Naive thymus-derived CD8-positive, alpha-beta T cell (primary cell): ENCODE measurements at regions not wholly inside any gene's neighbourhood (a gene's known extent, or its start where the extent isn't known, plus 50 kb on each side); places are given as distances from the start of the nearest gene placed in this dataset.

Experiments
- ATAC-seq, 2 donors: fragments of 150-1000 bp; cut with Tn5 transposase in 1 of 2; sonication (Bioruptor Pico), chemical (Tn5 transposase) in 1 of 2; 1 replicate in 1 of 2; 2 replicates in 1 of 2; pipeline ENCODE4 v1.10.0; 2021; ENCODE audit warnings: mild to moderate bottlenecking in 2 of 2, moderate library complexity in 2 of 2
- POLR2A ChIA-PET: fragments of 350-600 bp; sonication (Branson Sonifier 250); formaldehyde crosslinking; loops from one replicate; lab custom pipeline; 2021; ENCODE audit warnings: antibody characterized with exemption; lab: Charles Lee
- DNase-seq, 10 donors: peaks; one replicate each; pipeline versions ENCODE4 v3.0.0 to v3.0.0-alpha.2; 2020 to 2022
- H3K27ac Mint-ChIP-seq, 10 donors: one replicate each; pipeline ENCODE4 v1.8.0; 2020 to 2022; ENCODE audit warnings: mild to moderate bottlenecking in 10 of 10, mixed read lengths in 10 of 10, moderate library complexity in 4 of 10, inconsistent platforms in 1 of 10
- H3K27me3 Mint-ChIP-seq, 5 donors: one replicate each; pipeline ENCODE4 v1.8.0; 2021 to 2022; ENCODE audit warnings: mixed read lengths in 5 of 5
- H3K36me3 Mint-ChIP-seq, 3 donors: one replicate each; pipeline ENCODE4 v1.8.0; 2020 to 2022; ENCODE audit warnings: mixed read lengths in 3 of 3, mild to moderate bottlenecking in 2 of 3, inconsistent platforms in 1 of 3
- H3K4me1 Mint-ChIP-seq, 4 donors: one replicate each; pipeline ENCODE4 v1.8.0; 2021 to 2022; ENCODE audit warnings: mixed read lengths in 4 of 4
- H3K4me3 Mint-ChIP-seq, 10 donors: one replicate each; pipeline ENCODE4 v1.8.0; 2020 to 2022; ENCODE audit warnings: mild to moderate bottlenecking in 10 of 10, mixed read lengths in 10 of 10, moderate library complexity in 6 of 10, inconsistent platforms in 1 of 10
- H3K9me3 Mint-ChIP-seq, 9 donors: one replicate each; pipeline ENCODE4 v1.8.0; 2020 to 2022; ENCODE audit warnings: mixed read lengths in 9 of 9, mild to moderate bottlenecking in 3 of 9, inconsistent platforms in 1 of 9, moderate library complexity in 1 of 9

GRCh38 chr18:40738321-40738880 lies 1216.6 kb upstream of the PIK3C3 start:
- H3K27me3 Mint-ChIP-seq, result no peaks in the 10 kb centered on the region
- DNase-seq (no peak), ATAC-seq (no peak)
- H3K4me1 Mint-ChIP-seq, result no peaks in the 10 kb centered on the region
- H3K9me3 Mint-ChIP-seq, result peaks cover 0 to 15% (median 6%) of the 10 kb centered on the region in 9 donors
- no peak overlapping the region for H3K4me3 Mint-ChIP-seq
- H3K27ac Mint-ChIP-seq, result no peak overlapping the region
- POLR2A ChIA-PET, result no interaction called here
- no peaks in the 10 kb centered on the region for H3K36me3 Mint-ChIP-seq

- peaks cover 0 to 20% (median 8%) of the 10 kb centered on the region in 9 donors for H3K9me3 Mint-ChIP-seq
- ATAC-seq (no peak), DNase-seq (no peak)
- H3K4me1 Mint-ChIP-seq, result no peaks in the 10 kb centered on the region
- H3K27me3 Mint-ChIP-seq, result no peaks in the 10 kb centered on the region
- H3K27ac Mint-ChIP-seq, result no peak overlapping the region
- no peaks in the 10 kb centered on the region for H3K36me3 Mint-ChIP-seq
- no peak overlapping the region for H3K4me3 Mint-ChIP-seq
- POLR2A ChIA-PET, result no interaction called here
Measured at GRCh38 chr18:40708726-40709125, 1246.3 kb upstream of the PIK3C3 start.

GRCh38 chr18:40707797-40708196 lies 1247.2 kb upstream of the PIK3C3 start:
- H3K4me1 Mint-ChIP-seq, result no peaks in the 10 kb centered on the region
- no peak overlapping the region for H3K4me3 Mint-ChIP-seq
- DNase-seq (no peak), ATAC-seq (no peak)
- H3K27ac Mint-ChIP-seq, result no peak overlapping the region
- POLR2A ChIA-PET, result no interaction called here
- H3K27me3 Mint-ChIP-seq, result no peaks in the 10 kb centered on the region
- no peaks in the 10 kb centered on the region for H3K36me3 Mint-ChIP-seq
- peaks cover 0 to 18% (median 9%) of the 10 kb centered on the region in 9 donors for H3K9me3 Mint-ChIP-seq

GRCh38 chr18:40698129-40698528 lies 1256.9 kb upstream of the PIK3C3 start:
- Mint-ChIP-seq H3K4me3 (no peak overlapping the region), H3K36me3 (peaks cover 0 to 5% (median 0%) of the 10 kb centered on the region in 3 donors), H3K27me3 (no peaks in the 10 kb centered on the region), H3K9me3 (peaks cover 10 to 41% (median 22%) of the 10 kb centered on the region in 9 donors), H3K27ac (no peak overlapping the region), H3K4me1 (no peaks in the 10 kb centered on the region)
- ATAC-seq (no peak), DNase-seq (no peak)
- POLR2A ChIA-PET, result no interaction called here

GRCh38 chr18:40695526-40695925 lies 1259.5 kb upstream of the PIK3C3 start:
- H3K27ac Mint-ChIP-seq, result no peak overlapping the region
- ATAC-seq (no peak), DNase-seq (no peak)
- peaks cover 8 to 41% (median 15%) of the 10 kb centered on the region in 9 donors for H3K9me3 Mint-ChIP-seq
- no peaks in the 10 kb centered on the region for H3K27me3 Mint-ChIP-seq
- no peak overlapping the region for H3K4me3 Mint-ChIP-seq
- POLR2A ChIA-PET, result no interaction called here
- peaks cover 0 to 5% (median 0%) of the 10 kb centered on the region in 3 donors for H3K36me3 Mint-ChIP-seq
- no peaks in the 10 kb centered on the region for H3K4me1 Mint-ChIP-seq

- DNase-seq (no peak), ATAC-seq (no peak)
- Mint-ChIP-seq H3K27me3 (no peaks in the 10 kb centered on the region), H3K4me3 (no peak overlapping the region), H3K4me1 (no peaks in the 10 kb centered on the region), H3K36me3 (no peaks in the 10 kb centered on the region), H3K9me3 (peaks cover 2 to 31% (median 11%) of the 10 kb centered on the region in 9 donors), H3K27ac (no peak overlapping the region)
- POLR2A ChIA-PET, result no interaction called here
Measured at GRCh38 chr18:40692871-40693270, 1262.2 kb upstream of the PIK3C3 start.

- no peak overlapping the region for H3K27ac Mint-ChIP-seq
- H3K27me3 Mint-ChIP-seq, result no peaks in the 10 kb centered on the region
- H3K9me3 Mint-ChIP-seq, result peaks cover 0 to 23% (median 4%) of the 10 kb centered on the region in 9 donors
- POLR2A ChIA-PET, result no interaction called here
- no peak overlapping the region for H3K4me3 Mint-ChIP-seq
- no peaks in the 10 kb centered on the region for H3K36me3 Mint-ChIP-seq
- ATAC-seq (no peak), DNase-seq (no peak)
- H3K4me1 Mint-ChIP-seq, result no peaks in the 10 kb centered on the region
Measured at GRCh38 chr18:40690062-40690461, 1265.0 kb upstream of the PIK3C3 start.

GRCh38 chr18:40687399-40687798 lies 1267.6 kb upstream of the PIK3C3 start:
- POLR2A ChIA-PET, result no interaction called here
- H3K4me1 Mint-ChIP-seq, result no peaks in the 10 kb centered on the region
- H3K9me3 Mint-ChIP-seq, result peaks cover 0 to 24% (median 6%) of the 10 kb centered on the region in 9 donors
- ATAC-seq, result no peak
- no peaks in the 10 kb centered on the region for H3K36me3 Mint-ChIP-seq
- no peak overlapping the region for H3K4me3 Mint-ChIP-seq
- no peak overlapping the region for H3K27ac Mint-ChIP-seq
- H3K27me3 Mint-ChIP-seq, result no peaks in the 10 kb centered on the region
- DNase-seq, result no peak

- Mint-ChIP-seq H3K36me3 (no peaks in the 10 kb centered on the region), H3K4me3 (no peak overlapping the region), H3K9me3 (peaks cover 0 to 24% (median 6%) of the 10 kb centered on the region in 9 donors), H3K27me3 (no peaks in the 10 kb centered on the region), H3K4me1 (no peaks in the 10 kb centered on the region), H3K27ac (no peak overlapping the region)
- no peak for DNase-seq
- no peak for ATAC-seq
- POLR2A ChIA-PET, result no interaction called here
Measured at GRCh38 chr18:40686836-40687235, 1268.2 kb upstream of the PIK3C3 start.

- no peak for DNase-seq
- Mint-ChIP-seq H3K27me3 (no peaks in the 10 kb centered on the region), H3K27ac (no peak overlapping the region), H3K4me1 (no peaks in the 10 kb centered on the region), H3K36me3 (no peaks in the 10 kb centered on the region), H3K9me3 (peaks cover 0 to 24% (median 6%) of the 10 kb centered on the region in 9 donors), H3K4me3 (no peak overlapping the region)
- no peak for ATAC-seq
- POLR2A ChIA-PET, result no interaction called here
Measured at GRCh38 chr18:40685219-40685618, 1269.8 kb upstream of the PIK3C3 start.

- Mint-ChIP-seq H3K4me3 (no peak overlapping the region), H3K27ac (no peak overlapping the region), H3K27me3 (no peaks in the 10 kb centered on the region), H3K36me3 (no peaks in the 10 kb centered on the region), H3K4me1 (no peaks in the 10 kb centered on the region), H3K9me3 (peaks cover 0 to 7% (median 2%) of the 10 kb centered on the region in 9 donors)
- DNase-seq (no peak), ATAC-seq (no peak)
- POLR2A ChIA-PET, result no interaction called here
Measured at GRCh38 chr18:40678318-40678717, 1276.7 kb upstream of the PIK3C3 start.

- Mint-ChIP-seq H3K27ac (no peak overlapping the region), H3K9me3 (peaks cover 0 to 7% (median 0%) of the 10 kb centered on the region in 9 donors), H3K36me3 (no peaks in the 10 kb centered on the region), H3K4me1 (no peaks in the 10 kb centered on the region), H3K4me3 (no peak overlapping the region), H3K27me3 (no peaks in the 10 kb centered on the region)
- ATAC-seq (no peak), DNase-seq (no peak)
- POLR2A ChIA-PET, result no interaction called here
Measured at GRCh38 chr18:40676668-40677067, 1278.4 kb upstream of the PIK3C3 start.

- Mint-ChIP-seq H3K27ac (no peak overlapping the region), H3K36me3 (no peaks in the 10 kb centered on the region), H3K4me1 (no peaks in the 10 kb centered on the region), H3K27me3 (no peaks in the 10 kb centered on the region), H3K9me3 (peaks cover 0 to 23% (median 6%) of the 10 kb centered on the region in 9 donors), H3K4me3 (no peak overlapping the region)
- DNase-seq, result no peak
- POLR2A ChIA-PET, result no interaction called here
- ATAC-seq, result no peak
Measured at GRCh38 chr18:40673150-40673549, 1281.9 kb upstream of the PIK3C3 start.

- DNase-seq (no peak), ATAC-seq (no peak)
- POLR2A ChIA-PET, result no interaction called here
- no peaks in the 10 kb centered on the region for H3K4me1 Mint-ChIP-seq
- no peaks in the 10 kb centered on the region for H3K27me3 Mint-ChIP-seq
- no peaks in the 10 kb centered on the region for H3K36me3 Mint-ChIP-seq
- H3K9me3 Mint-ChIP-seq, result peaks cover 0 to 26% (median 6%) of the 10 kb centered on the region in 9 donors
- H3K27ac Mint-ChIP-seq, result no peak overlapping the region
- H3K4me3 Mint-ChIP-seq, result no peak overlapping the region
Measured at GRCh38 chr18:40672590-40672989, 1282.4 kb upstream of the PIK3C3 start.
